GM19452 (cell line): ENCODE measurements at regions not wholly inside any gene's neighbourhood (a gene's known extent, or its start where the extent isn't known, plus 50 kb on each side); places are given as distances from the start of the nearest gene placed in this dataset.

ENCODE experiments used
- ATAC-seq: cut with Tn5 transposase; IDR thresholded peaks from one replicate; pipeline ENCODE4 v1.9.1; 2021; ENCODE audit not compliant: unreplicated experiment

DNA sequence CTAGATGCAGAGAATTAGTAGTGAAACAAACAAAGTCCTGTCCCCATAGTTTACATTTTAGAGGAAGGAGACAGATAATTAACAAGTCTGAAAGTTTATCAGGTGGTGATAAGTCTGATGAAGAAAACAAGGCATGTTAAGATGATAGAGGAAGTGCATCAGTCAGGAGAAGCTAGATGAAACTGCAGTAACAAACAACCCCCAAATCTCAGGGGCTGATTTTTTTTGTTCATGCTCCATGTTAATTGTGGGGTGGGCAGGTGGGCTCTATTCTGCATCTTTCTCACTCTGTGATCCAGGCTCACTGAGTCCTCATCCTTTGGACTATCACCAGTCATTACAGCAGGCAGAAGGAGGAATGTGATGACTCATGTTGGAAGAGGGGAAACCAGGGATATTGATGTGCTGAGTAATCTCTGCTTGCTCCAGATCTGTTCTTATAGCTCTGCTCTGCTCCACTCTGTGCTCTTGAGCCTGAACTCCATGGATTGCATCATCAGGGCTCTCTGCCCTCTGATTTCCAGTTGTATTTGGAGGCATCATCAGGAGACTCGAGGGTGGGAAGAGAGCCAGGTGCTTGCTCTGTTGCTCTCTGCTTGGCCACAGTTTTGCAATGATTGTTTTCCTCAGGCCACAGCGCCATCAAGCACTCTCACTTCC is 166.9 kb downstream of the IER5 start:
- ATAC-seq = no peak

DNA sequence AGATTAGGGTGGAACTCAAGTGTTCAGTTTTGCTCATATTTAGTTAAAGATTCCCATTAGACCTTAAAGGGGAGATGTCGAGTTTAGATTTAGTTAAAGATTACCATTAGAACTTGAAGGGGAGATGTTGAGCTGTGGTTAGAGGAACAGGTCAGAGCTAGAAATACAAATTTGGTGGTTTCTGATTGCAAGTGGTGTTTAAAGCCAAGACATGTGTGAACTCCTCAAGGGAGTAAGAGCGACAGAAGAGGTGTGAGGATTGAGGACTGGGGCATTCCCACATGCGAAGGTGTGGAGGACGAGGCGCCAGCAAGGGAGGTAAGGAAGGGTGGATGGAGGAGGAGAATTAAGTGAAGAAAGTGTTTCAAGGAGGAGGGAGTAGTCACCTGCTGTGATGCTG is 168.6 kb downstream of the IER5 start:
- peak; percentile 93 for ATAC-seq

DNA sequence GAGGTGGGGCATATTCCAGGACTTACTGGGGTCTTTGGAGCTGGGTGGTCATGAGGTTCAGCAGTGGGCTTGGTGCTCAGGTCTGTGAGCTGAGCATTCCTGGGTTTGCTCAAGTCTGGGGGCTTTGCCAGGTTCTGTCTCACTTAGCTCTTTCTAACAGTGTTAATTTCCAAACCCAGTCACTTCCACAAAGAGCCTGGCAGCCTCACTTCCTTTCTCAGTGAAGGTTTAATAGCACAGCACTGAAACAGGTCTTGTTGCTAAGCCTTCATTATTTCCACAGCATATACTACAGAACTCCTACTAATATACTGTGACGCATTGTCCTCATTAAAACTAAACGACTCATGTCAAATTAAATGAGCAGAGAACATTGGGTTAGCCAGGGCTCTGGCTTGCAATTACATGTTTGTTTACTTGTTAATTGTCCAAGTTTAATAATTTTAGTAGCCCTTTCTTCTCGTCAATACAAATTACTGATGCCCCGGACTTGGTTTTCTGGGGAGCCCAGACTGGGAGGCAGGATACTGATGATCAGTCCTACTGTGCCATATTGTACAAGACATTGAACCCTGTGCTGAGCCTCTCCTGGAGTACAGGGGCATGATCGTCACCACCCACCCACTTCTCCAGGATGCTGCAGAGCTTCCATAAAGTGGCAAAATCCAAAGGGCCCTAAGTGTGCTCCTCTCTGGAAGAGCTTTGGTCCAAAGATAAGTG is 170.7 kb downstream of the IER5 start:
- ATAC-seq = no peak

DNA sequence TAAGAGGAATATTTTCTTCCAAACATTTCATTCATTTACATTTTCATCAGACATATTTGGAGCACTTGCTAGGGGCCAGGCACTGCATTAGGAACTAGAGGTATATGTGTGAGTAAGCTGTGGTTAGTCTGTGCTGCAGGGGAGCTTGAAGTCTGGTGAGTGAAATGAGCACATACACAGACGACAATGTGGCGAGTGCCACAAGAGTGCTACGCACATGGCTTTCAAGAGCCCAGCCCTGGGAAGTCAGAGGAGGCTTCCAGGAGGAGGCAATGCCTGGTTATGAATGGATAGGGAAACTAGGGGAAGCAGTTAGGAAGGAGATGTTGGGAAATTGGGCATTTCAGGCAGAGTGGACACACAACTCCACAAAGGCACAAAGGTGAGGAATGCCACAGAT is 171.8 kb downstream of the IER5 start:
- ATAC-seq = no peak

DNA sequence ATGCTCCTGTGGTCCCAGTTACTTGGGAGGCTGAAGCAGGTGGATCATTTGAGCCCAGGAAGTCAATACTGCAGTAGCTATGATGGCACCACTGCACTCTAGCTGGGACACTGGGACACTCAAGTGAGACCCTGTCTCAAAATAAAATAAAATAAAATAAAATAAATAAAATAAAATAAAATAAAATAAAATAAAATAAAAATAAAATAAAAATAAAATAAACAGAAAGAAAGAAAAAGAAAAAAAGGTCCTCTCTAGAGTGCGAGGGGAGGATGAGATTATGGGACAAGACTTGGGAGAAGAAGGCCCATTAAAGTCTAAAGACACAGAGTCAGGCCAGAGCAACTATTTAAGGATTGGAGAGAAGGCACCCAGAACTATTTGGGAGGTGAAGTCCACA is 172.5 kb downstream of the IER5 start:
- no peak for ATAC-seq

DNA sequence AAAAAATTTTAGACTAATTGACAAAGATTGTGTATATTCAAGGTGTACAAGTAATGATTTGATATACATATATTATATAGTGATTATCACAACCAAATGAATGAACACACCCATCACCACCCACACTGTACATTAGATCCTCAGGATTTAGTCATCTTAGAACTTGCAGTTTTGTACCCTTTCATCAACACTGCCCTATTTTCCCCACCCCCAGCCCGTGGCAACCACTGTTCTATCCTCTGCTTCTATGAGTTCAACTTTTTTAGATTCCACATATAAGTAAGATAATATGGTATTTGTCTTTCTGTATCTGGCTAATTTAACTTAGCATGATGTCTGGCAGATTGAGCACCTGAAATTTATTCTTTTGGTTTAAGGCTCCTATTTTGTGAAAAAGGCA is 173.6 kb downstream of the IER5 start:
- no peak for ATAC-seq

DNA sequence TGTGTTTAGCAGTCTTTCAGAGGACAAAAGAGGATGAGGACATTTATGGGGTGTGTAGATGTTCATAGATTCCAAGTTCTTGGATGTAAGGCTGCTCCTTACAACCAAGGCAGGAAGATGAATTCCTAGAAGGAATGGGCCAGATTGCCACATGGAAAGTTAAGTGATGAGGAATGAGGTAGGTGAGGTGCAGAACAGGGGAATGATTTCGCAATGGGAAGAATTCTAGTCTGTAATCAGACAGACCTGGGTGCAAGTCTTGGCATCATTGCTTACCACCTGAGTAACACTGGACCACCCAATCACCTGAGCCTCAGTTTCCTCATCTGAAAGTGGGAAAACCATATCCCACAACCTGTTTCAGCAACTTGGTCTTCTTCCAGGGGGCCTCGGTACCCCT is 174.9 kb downstream of the IER5 start:
- ATAC-seq = no peak

DNA sequence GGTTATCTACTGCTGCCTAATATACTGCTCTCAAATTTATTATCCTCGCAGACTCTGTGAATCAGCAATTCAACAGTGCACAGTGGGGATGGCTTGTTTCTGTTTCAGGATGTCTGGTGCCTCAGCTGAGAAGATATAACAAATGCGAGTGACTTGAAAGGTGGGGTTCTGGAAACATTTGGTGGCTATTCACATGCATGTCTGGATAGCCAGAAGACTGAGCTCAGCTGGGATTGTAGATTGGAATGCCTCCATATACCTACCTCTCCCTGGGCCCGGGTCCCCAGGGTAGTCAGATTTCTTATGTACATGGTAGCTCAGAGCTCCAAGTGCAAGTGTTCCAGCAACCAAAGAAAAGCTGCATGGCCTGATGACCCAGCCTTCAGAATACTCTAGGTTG is 176.3 kb downstream of the IER5 start:
- ATAC-seq = no peak

DNA sequence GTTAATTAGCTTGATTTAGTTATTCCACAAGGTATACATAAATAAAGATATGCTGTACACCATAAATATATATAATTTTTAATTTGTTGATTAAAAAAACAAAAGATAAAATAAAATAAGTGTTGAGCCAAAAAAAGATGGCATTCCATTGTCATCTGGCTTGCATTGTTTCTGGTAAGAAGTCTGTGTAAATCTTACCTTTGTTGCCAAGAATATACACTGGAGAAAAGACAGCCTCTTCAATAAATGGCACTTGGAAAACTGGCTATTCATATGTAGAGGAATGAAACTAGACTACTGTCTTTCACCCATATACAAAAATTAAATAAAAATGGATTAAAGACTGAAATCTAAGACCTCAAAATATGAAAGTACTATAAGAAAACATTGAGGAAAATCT is 196.5 kb downstream of the IER5 start:
- no peak for ATAC-seq

DNA sequence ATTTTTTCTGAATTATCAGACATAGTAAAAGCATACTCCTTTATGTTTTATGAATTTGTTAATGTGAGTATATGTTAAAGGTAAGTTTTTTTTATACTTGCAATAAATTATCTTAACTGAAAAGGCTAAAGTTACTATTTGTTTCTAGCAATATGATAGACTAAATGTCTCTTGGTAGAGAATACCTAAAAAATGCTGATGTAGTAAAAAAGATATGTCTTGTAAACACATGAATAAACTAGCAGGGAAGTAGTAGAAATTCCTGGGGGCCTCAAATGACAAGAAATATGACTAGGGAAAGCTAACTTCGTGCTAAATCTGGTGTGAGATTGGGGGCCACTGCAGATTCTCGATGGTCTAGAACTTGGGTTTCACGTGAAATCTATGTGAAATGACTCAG is 188.1 kb upstream of the CACNA1E start:
- no peak for ATAC-seq

DNA sequence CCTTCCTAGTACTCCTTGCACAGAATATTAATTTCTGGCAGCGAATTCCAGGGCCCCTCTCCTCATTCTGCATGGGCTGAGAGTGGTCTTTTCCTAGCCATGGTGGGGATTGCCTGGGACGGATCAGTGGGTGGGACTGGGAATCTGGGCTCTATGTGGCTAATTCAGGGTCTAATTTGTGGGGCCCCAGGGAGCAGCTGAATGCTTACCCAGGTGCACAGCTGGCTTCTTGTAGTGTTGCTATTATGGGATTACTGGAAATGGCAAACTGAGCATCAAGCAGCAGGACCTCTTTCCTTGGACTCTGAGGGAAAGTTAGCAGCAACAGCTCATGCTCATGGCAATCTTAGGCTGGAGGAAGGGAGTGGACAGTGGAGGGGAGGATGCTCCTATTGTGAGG is 187.1 kb upstream of the CACNA1E start:
- no peak for ATAC-seq

DNA sequence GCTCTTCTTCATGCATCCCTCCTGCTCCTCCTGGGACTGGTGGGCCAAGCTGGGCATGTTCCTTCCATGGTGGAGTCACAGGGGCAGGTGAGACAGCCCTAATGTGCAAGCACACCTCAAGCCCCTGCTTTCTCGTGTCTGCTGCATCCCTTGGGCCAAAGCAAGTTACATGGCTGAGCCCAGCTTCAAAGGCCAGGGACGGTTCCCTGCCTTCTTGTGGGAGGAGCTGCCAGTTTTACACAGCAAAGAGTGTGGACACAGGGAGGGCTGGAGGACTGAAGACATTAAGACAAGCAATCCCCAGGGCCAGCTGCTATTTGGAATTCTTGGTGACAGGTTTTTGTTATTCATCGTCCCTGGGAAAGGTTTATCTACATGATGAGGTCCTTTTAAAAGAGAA is 175.2 kb upstream of the CACNA1E start:
- no peak for ATAC-seq

DNA sequence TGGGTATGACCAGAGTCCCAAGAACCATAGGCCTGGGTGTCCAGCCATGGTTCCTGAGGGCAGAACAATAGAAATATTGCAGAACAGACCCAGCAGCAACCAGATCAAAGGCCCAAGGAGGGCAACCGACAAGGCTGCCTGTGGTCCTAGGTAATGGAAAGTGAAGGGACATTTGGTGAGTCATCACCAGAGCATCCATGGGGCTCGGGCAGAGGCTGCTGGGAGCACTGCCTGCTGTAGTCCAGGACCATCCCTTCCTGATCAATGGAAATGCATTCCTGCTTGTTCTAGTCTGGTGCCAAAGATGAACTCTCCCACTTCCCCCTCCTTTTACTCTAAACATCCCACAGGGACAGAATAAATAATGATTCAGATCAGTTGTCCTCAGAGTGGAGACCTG is 172.8 kb upstream of the CACNA1E start:
- ATAC-seq = no peak

DNA sequence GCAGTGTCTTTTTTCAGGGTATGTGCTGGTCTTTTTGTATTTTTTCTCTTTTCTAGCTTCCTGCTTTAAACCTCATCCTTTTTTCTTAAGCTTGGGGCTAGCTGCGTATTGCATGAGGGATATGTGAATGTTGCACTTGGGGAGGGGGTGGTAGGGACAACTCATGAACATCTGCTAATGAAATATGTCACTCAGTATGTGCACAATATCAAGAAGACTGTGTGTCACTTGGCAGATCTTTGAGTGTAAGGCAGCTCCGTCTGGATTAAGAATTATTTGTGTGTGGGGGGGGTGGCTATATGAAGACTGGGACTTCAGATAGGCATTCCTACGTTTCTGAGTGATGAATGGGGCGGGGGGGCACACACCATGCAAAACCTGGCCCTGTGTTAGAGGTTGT is 170.4 kb upstream of the CACNA1E start:
- ATAC-seq = no peak

DNA sequence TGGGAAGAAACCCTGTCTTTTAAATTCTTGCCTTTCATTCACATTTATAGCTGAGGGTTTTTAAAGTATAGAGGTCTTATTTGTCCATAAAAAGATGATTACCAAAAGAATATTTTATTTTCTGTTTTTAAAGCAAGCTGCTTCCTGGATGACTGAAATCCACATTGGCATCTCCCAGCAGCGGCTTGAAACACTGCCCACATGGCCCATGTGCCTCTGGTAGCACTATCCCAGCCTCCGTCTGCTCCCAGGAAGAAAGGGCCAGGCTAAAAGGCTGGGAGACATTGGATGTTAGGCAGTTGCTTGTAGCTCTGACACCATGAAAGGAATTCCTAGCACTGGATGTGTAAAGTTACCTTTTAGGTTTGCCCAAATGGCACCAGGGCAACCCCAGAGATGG is 169.9 kb upstream of the CACNA1E start:
- ATAC-seq = no peak

DNA sequence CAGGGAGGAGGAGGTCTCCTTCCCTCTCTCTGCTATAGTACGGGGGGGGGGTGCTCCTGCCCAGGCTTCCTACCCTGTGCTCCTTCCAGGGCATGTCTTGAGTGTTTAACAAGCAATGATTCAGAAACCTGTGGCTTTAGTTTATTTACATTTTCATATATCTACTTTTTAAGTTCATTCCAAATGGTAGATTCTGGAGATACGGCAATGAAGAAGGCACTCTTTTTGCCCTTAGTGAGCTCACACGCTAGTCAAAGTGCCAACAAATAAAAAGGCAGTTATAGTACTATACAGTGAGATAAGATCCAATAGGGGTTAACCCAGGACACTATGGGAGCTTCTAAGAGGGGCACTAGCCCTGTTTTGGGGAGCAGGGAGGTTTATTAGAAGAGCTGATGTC is 169.3 kb upstream of the CACNA1E start:
- ATAC-seq = no peak

DNA sequence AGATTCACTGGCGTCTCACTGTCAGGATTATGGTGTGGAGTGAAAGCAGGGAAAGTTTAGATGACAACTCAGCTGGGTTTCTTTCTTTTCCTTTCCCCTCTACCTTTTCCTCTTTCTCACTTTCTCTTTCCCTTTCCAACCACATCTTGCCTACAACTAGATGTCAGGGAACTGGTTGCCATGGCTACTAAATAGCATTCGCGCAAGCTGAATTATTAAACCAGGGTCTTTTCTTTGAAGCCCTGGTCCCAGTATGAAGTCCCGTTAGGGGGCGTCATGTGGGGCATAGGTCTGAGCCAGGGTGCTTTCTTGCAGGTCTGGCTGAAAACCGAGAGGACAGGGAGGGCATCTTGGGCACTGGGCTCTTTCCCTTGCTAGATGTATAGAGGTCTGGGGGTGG is 168.4 kb upstream of the CACNA1E start:
- ATAC-seq = no peak

DNA sequence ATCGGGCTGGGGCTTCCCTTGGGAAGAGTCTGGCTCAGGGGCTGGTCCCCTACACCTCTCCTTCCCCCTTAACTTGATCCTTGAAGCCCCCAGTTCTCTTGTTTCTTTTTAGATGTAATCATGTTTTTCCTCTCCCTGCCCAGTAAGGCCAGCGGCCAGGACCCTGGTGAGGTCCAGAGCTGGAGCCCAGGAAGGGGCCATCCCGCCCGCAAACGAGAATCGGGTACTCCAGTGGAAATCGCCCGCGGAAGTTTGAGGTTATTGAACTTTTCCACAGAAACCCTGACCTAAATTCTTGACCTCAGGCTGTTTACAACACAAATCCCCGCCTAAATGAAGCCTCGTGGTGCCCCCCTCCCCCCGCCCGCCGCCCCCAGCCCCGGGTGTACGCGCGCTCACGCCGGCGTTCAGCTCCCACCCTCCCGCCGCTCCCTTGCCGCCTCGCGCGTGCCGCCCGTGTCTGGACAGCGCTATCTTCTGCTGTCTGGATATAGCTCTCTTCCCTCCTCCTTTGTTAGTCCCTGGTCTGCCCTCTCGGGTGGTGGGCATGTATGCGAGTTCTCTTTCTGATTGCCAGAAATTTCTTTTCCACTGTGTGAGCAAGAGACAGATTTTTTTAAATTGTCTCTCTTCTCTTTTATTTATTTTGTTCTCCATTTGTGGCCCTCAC is 165.9 kb upstream of the CACNA1E start:
- ATAC-seq = no peak

DNA sequence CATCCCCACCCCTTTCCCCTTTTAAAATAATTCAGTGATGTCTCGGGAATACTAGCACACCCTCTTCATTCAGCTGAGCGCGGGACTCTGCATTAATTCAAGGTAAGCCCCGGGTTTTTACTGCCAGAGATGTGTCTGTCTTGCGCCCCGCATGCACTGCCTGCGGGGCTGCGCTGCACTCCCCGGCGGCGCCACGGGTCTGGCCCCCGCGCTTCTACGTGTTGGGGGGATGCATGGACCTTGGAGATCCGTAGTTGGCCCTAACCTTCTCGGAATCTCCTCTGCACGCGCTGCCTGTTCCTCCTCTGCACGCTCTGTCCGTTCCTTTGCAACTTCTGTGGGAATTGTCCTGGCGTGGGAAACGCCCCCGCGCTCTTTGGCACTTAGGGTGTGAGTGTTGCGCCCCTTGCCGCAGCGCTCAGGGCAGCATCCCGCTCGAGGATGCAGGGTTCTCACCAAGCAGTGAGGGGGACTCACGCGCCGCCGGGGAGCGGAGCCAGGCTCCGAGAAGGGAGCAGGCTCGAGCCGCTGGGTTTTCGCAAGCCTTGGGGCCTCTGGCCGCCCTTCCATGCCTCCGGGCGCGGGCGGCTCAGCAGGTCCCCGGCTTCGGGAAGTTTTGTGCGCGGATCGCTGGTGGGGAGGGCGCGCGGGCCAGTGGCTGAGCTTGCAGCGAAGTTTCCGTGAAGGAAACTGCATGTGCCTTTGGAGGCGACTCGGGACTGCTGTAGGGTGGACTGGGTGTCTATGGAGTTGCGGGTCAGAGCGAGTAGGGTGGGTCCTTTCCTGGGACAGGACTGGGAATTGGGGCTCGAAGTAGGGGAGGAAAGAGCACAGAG is 165.1 kb upstream of the CACNA1E start:
- no peak for ATAC-seq

DNA sequence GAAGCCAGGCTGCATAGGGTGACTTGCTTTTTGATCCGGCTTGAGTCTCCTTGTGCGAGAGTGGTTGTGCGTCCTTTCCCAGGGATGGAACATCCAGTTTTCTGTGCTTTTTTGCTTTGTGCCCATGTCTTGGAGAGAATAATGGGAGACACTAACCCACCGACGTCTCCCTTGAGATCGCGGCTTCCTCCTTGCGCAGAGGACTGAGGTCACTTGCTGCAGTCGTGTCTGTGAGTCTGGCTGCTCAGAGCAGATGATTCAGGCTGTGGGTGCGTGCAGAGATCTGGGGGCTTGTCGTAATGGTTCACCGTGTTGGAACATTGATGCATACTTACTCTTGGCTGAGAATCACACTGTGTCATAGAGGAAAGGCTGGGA is 164.5 kb upstream of the CACNA1E start:
- no peak for ATAC-seq

DNA sequence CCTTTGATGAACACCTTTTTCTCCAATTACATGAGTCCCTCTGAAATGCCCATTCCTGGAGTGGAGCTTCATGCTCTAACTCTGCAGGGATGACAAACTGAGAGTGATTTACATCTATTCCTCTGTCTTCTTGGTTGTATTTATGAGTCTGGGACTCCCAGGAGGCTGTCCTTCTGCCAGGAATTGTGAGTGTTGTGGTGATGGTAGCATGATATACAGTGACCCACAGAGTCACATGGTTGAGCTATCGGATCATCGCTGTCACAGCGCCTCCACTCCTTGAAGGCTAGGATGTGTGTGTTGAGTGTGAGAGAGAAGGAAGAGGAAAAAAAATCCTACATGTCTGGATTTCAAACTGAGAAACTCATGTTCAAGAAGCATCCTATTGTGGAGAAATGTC is 163.4 kb upstream of the CACNA1E start:
- no peak for ATAC-seq
